ENCODE measurements at regions not wholly inside any gene's neighbourhood (a gene's known extent, or its start where the extent isn't known, plus 50 kb on each side); places are given as distances from the start of the nearest gene placed in this dataset.

DNA sequence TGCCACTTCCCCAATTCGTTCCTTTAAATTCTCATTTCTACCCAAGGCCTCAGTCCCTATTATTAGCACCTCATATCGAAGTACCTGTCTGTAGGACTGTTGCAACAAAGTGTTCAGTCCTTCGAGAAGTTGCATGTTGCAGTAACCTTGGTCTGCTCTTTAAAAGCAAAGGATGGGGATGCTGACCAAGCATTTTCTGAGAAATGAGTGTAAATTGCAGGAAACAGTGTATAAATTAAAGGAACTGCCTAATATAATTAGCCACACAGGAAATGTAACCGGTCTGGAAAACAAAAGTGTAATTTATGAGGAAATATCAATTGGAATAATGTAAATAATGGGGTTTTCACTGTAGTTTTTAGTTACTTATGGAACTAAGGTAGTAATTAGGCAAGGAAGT, 261.9 kb upstream of the ARID1B start:
- Histone ChIP-seq H3K4me3 (ENCODE audit: low read depth, low read length) (no peak overlapping the region), H3K9me3 (no peaks in the 10 kb centered on the region), H3K4me1 (no peaks in the 10 kb centered on the region), H3K27me3 (no peaks in the 10 kb centered on the region), H3K36me3 (no peaks in the 10 kb centered on the region)
- no peak for DNase-seq
- TF ChIP-seq, protein P1, sequence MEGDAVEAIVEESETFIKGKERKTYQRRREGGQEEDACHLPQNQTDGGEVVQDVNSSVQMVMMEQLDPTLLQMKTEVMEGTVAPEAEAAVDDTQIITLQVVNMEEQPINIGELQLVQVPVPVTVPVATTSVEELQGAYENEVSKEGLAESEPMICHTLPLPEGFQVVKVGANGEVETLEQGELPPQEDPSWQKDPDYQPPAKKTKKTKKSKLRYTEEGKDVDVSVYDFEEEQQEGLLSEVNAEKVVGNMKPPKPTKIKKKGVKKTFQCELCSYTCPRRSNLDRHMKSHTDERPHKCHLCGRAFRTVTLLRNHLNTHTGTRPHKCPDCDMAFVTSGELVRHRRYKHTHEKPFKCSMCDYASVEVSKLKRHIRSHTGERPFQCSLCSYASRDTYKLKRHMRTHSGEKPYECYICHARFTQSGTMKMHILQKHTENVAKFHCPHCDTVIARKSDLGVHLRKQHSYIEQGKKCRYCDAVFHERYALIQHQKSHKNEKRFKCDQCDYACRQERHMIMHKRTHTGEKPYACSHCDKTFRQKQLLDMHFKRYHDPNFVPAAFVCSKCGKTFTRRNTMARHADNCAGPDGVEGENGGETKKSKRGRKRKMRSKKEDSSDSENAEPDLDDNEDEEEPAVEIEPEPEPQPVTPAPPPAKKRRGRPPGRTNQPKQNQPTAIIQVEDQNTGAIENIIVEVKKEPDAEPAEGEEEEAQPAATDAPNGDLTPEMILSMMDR (IDR thresholded peaks at IDR 0.05; ENCODE audit: low read depth, low read length) = no peak

DNA sequence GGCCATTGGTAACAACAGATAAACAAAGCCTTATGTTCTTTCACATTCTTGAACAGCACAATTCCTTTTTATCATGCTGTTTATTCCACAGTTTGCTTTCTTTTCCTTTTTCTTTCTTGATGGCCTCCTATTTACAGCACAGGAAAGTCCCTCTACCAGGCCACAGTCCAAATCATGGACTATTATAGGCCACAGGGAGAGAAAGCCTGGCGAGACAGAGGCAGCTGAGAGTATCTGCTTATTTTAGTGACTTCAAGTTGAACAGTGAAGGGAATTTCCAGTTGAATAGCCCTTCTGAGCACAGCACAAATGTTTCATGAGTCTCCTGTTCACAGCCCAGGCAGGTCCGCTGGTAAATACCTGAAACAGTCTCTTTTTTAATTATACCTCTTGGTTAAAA, 263.7 kb upstream of the ARID1B start:
- Histone ChIP-seq H3K36me3 (no peaks in the 10 kb centered on the region), H3K9me3 (no peaks in the 10 kb centered on the region), H3K27me3 (no peaks in the 10 kb centered on the region), H3K4me1 (no peaks in the 10 kb centered on the region), H3K4me3 (ENCODE audit: low read depth, low read length) (no peak overlapping the region)
- TF ChIP-seq, protein P1 (IDR thresholded peaks at IDR 0.05; ENCODE audit: low read depth, low read length) = no peak
- no peak for DNase-seq

DNA sequence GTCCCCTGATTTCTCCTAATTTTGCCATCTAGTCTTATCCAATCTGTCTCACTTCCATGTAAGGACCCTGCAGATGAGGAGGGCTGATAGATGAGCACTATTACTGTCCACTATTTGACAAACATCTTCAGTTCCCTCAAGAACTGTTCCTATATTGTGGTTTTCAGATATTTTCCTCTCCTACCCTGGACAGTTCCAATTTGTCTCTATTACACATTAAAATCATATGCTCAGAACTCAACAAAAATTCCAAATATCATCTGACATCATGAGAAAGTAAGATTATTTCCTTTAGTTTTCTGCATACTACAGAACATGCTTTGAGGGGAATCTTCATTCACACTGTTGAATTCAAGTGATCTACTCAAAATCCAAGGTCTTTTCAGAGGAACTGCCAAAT, 265.6 kb upstream of the ARID1B start:
- TF ChIP-seq, protein P1 (IDR thresholded peaks at IDR 0.05; ENCODE audit: low read depth, low read length) = no peak
- Histone ChIP-seq H3K4me3 (ENCODE audit: low read depth, low read length) (no peak overlapping the region), H3K36me3 (no peaks in the 10 kb centered on the region)

DNA sequence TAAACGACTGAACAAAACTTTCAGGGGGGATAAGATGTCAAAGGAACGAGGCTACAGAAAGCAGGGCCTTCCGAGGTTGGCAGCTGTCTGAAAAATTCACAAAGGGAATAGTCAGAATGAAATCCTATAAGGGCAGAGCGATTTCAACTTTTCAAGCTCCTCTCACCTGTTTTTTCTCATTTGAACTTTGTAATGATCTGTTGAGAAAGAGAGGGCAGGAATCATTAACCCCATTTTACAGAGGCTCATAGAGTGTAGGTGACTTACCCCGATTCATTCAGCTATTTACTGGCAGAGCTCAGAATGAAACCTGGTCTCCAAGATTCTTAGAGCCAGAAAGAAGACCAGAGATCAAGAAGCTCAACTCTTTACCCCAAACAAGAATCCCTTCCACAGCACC, 266.1 kb upstream of the ARID1B start:
- no peak for DNase-seq
- Histone ChIP-seq H3K4me1 (no peaks in the 10 kb centered on the region), H3K27me3 (no peaks in the 10 kb centered on the region), H3K9me3 (no peaks in the 10 kb centered on the region), H3K36me3 (no peaks in the 10 kb centered on the region), H3K4me3 (ENCODE audit: low read depth, low read length) (no peak overlapping the region)
- TF ChIP-seq, protein P1 (IDR thresholded peaks at IDR 0.05; ENCODE audit: low read depth, low read length) = no peak

More for the DNA sequence above, 265.6 kb upstream of the ARID1B start:
- Histone ChIP-seq H3K9me3 (no peaks in the 10 kb centered on the region), H3K4me1 (no peaks in the 10 kb centered on the region), H3K27me3 (no peaks in the 10 kb centered on the region)
- DNase-seq = no peak

DNA sequence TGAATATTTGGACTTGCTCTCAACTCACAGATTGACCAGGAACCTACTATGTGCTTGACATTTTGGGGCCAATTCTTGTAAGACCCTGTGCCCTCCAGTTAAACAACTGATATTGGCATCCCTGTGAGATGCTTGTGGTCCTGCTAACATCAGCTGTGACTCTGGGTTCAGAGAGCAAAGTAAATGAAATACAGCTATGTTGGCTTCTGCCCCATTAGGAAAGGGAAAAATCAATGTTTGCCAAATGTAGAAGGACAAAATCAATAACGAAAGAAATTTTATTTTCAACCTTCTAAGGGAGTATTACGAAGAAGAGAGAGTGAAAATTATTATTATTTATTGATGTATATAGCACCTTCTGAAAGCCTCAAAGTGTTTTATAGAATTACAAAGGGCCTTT, 266.9 kb upstream of the ARID1B start:
- Histone ChIP-seq H3K27me3 (no peaks in the 10 kb centered on the region), H3K4me1 (no peaks in the 10 kb centered on the region), H3K9me3 (no peaks in the 10 kb centered on the region), H3K4me3 (ENCODE audit: low read depth, low read length) (no peak overlapping the region), H3K36me3 (no peaks in the 10 kb centered on the region)
- no peak for DNase-seq
- TF ChIP-seq, protein P1 (IDR thresholded peaks at IDR 0.05; ENCODE audit: low read depth, low read length) = no peak

DNA sequence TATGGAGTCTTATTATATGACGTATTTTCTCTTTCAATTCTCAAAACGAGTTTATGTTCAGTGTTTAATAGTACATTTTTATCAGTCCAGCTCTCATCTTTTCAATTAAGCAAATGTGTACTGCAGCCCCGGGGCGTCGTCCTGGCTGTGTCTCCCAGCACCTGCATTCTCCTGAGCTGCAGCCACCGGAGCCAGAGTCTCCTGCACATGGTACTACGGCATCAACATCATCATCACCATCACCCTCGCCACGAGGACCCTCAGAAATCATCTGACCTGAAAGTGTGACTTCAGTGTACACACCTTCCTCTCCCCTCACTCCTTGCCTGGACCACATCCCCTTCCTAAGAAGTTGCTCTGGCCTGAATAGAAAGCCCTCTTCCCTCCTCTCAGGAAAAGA, 267.7 kb upstream of the ARID1B start:
- DNase-seq = no peak
- Histone ChIP-seq H3K9me3 (no peaks in the 10 kb centered on the region), H3K27me3 (no peaks in the 10 kb centered on the region), H3K36me3 (no peaks in the 10 kb centered on the region), H3K4me1 (no peaks in the 10 kb centered on the region), H3K4me3 (ENCODE audit: low read depth, low read length) (no peak overlapping the region)
- TF ChIP-seq, protein P1 (IDR thresholded peaks at IDR 0.05; ENCODE audit: low read depth, low read length) = no peak

Measured in BE2C (cell line).